Heart right ventricle (tissue), 16 donors: ENCODE measurements at regions not wholly inside any gene's neighbourhood (a gene's known extent, or its start where the extent isn't known, plus 50 kb on each side); places are given as distances from the start of the nearest gene placed in this dataset.

Source experiments
- ATAC-seq, 8 donors: fragments of 200-7000 bp; cut with Tn5 transposase; one replicate each; pipeline ENCODE4 v1.9.1; 2020; ENCODE audit warnings: mild to moderate bottlenecking in 8 of 8, moderate library complexity in 8 of 8, moderate number of reproducible peaks in 1 of 8
- DNase-seq, 2 donors: peaks; one replicate each; pipeline ENCODE4 v3.0.0-alpha.2; 2020
- H3K27ac ChIP-seq, 10 donors: fragments of 200-600 bp; sonication (generic) in 2 of 10; one replicate each; pipeline versions ENCODE4 v1.5.0 to v1.8.0; 2020 to 2022; ENCODE audit warnings: mild to moderate bottlenecking in 3 of 10
- H3K27me3 ChIP-seq, 7 donors: fragments of 200-600 bp; one replicate each; pipeline ENCODE4 v1.8.0; 2021 to 2022; ENCODE audit warnings: mild to moderate bottlenecking in 2 of 7
- H3K36me3 ChIP-seq, 9 donors: fragments of 200-600 bp; sonication (generic) in 1 of 9; one replicate each; pipeline versions ENCODE4 v1.5.0 to v1.8.0; 2020 to 2022; ENCODE audit warnings: mild to moderate bottlenecking in 2 of 9
- H3K4me1 ChIP-seq, 9 donors: fragments of 200-600 bp; sonication (generic) in 1 of 9; one replicate each; pipeline versions ENCODE4 v1.5.0 to v1.8.0; 2020 to 2022; ENCODE audit warnings: mild to moderate bottlenecking in 4 of 9
- H3K4me3 ChIP-seq, 10 donors: fragments of 200-600 bp; sonication (generic) in 2 of 10; one replicate each; pipeline versions ENCODE4 v1.5.0 to v1.8.0; 2020 to 2022; ENCODE audit warnings: mild to moderate bottlenecking in 7 of 10, moderate library complexity in 2 of 10
- H3K9me3 ChIP-seq, 11 donors: fragments of 200-600 bp in 10 of 11; sonication (generic) in 2 of 11; one replicate each; pipeline versions ENCODE4 v1.5.0 to v1.8.0; 2013 to 2022; ENCODE audit warnings: mild to moderate bottlenecking in 2 of 11, control low read depth in 1 of 11, moderate library complexity in 1 of 11
- CTCF ChIP-seq, 9 donors: fragments of 200-600 bp; sonication (generic) in 2 of 9; IDR thresholded peaks; one replicate each; pipeline versions ENCODE4 v1.5.0 to v1.8.0; 2021 to 2022; ENCODE audit warnings: antibody characterized with exemption in 9 of 9, mild to moderate bottlenecking in 5 of 9, moderate library complexity in 1 of 9
- WGBS, 2 donors: extraction: QIAGEN DNeasy Blood & Tissue Kit; methylation state at CpG; one replicate each; pipeline ENCODE4 v1.1.7; 2013; ENCODE audit warnings: inconsistent platforms in 1 of 2; 5-methylcytosine and 5-hydroxymethylcytosine counted together
- intact Hi-C, 10 donors: fragments of 100-400 bp; cut with DNase I; formaldehyde crosslinking; loops; one replicate each; pipeline versions ENCODE4 v1.11.1 to v1.14.2; 2022
- donor health status: Arrhythmogenic right ventricular cardiomyopathy.
- donor health status: ischemic (EF 13 %, LVEDD 7.1; RV severe dilation, severe dysfunction).
- donor health status: healthy with polysubstance abuse.
- donor health status: DM: no; HTN: yes; CAD: no.
- donor health status: DM: no; HTN: no; CAD: no.
- donor health status: ischemic (EF 25% LVEDD 6.9; RV normal size, moderate dysfunction).
- donor health status: ischemic (EF 25% LVEDD 5.7; RV mildly dilated, moderate dysfunction).
- donor health status: healthy.
- donor health status: DM: yes; HTN: yes; CAD: no.
- donor health status: Ischemic cardiomyopathy.
- donor health status: ischemic (EF 35%, LVEDD 5.7; RV mildly dilated, moderate dysfunction).
- donor health status: nonischemic (EF 11% LVEDD 7.7; RV severe dilation, severe dysfunction).
- donor health status: DM: yes; HTN: yes; CAD: no.
- donor health status: PGD.
- donor health status: ischemic (EF 29% LVEDD 5.4; RV normal size, mild dysfunction).
- donor health status: nonischemic (EF 23%, LVEDD 6.1; RV moderate dilation, normal function).

- DNase-seq (no peak), ATAC-seq (no peak)
- WGBS, 2 donors: 80 to 83% methylated on average over 7 of the region's 7 CpGs
- Histone ChIP-seq H3K9me3 (peaks cover 0 to 4% (median 0%) of the 10 kb centered on the region in 11 donors), H3K27me3 (no peaks in the 10 kb centered on the region), H3K4me1 (no peaks in the 10 kb centered on the region), H3K4me3 (no peak overlapping the region), H3K27ac (no peak overlapping the region), H3K36me3 (no peaks in the 10 kb centered on the region)
- intact Hi-C loops: no loop called here
- no peak for TF ChIP-seq CTCF (IDR thresholded peaks at IDR 0.05)
Measured at GRCh38 chr2:7976206-7976605, 705.6 kb upstream of the ID2 start.

DNA sequence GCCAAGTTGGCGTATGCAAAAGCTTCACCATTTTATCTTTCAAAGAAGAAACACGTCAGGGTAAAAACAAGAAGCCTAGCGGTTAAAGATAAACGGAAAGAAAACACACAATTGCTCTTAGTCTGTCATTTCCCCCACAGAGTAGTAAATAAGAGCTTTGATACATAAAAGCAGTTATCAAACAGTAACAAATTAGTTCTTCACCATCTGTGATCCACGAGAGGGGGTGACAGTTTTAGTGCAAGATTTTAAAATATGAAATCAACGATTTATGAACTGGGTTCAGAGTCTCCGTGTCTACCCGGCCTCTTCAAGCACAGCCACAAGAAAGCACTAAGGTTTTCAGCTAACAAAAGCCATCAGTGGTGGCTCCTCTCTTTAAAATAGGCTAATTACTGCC is 703.9 kb upstream of the ID2 start:
- Histone ChIP-seq H3K4me3 (no peak overlapping the region), H3K9me3 (peaks cover 0 to 14% (median 0%) of the 10 kb centered on the region in 11 donors), H3K4me1 (no peaks in the 10 kb centered on the region), H3K27me3 (no peaks in the 10 kb centered on the region), H3K27ac (no peak overlapping the region), H3K36me3 (no peaks in the 10 kb centered on the region)
- intact Hi-C loops: no loop called here
- WGBS, 2 donors: 72 to 78% methylated on average over 8 of the region's 8 CpGs
- DNase-seq (no peak), ATAC-seq (no peak)
- TF ChIP-seq CTCF (IDR thresholded peaks at IDR 0.05): no peak

GRCh38 chr2:7982054-7982453 is 699.8 kb upstream of the ID2 start:
- no peak for TF ChIP-seq CTCF (IDR thresholded peaks at IDR 0.05)
- no peaks in the 10 kb centered on the region for H3K36me3 ChIP-seq
- intact Hi-C loops: no loop called here
- WGBS, 2 donors: 92 to 100% methylated on average over 1 of the region's 1 CpG
- no peak for DNase-seq
- H3K4me1 ChIP-seq: no peaks in the 10 kb centered on the region
- H3K27ac ChIP-seq: no peak overlapping the region
- H3K9me3 ChIP-seq: peaks cover 0 to 14% (median 0%) of the 10 kb centered on the region in 11 donors
- ATAC-seq: no peak
- H3K27me3 ChIP-seq: no peaks in the 10 kb centered on the region
- no peak overlapping the region for H3K4me3 ChIP-seq

DNA sequence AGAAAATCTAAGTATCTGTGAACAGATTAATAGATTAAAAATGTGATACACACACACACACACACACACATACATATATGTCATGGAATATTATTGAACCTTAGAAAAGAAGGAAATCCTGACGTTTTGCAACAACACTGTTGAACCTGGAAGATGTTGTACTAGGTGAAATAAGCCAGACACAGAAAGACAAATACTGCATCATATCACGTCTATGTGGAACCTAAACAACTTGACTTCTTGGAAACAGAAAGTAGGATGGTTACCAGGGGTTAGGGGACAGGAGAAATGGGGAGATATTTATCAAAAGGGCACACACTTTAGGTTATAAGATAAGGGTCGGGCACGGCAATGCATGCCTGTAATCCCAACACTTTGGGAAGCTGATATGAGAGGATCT is 698.4 kb upstream of the ID2 start:
- no peak for TF ChIP-seq CTCF (IDR thresholded peaks at IDR 0.05)
- intact Hi-C loops: no loop called here
- Histone ChIP-seq H3K27me3 (no peaks in the 10 kb centered on the region), H3K9me3 (peaks cover 0 to 14% (median 0%) of the 10 kb centered on the region in 11 donors), H3K4me1 (no peaks in the 10 kb centered on the region), H3K4me3 (no peak overlapping the region), H3K36me3 (no peaks in the 10 kb centered on the region), H3K27ac (no peak overlapping the region)
- ATAC-seq: no peak
- no peak for DNase-seq
- 60% methylated on average over 4 of the region's 4 CpGs for WGBS, 2 donors

DNA sequence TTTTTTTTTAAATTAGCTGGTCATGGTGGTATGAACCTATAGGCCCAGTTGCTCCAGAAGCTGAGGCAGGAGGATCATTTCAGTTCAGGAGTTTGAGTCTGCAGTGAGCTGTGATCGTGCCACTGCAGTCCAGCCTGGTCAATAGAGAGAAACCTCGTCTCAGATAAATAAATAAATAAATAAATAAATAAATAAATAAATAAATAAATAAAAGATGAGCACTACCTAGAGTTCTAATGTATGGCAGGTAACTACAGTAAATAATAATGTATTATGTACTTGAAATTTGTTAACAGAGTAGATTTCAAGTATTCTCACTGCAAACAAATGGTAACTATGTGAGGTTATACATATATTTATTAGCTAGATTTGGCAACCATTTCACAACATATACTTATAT is 697.9 kb upstream of the ID2 start:
- peaks cover 0 to 14% (median 0%) of the 10 kb centered on the region in 11 donors for H3K9me3 ChIP-seq
- no peak for TF ChIP-seq CTCF (IDR thresholded peaks at IDR 0.05)
- no peak overlapping the region for H3K4me3 ChIP-seq
- DNase-seq: no peak
- no peak overlapping the region for H3K27ac ChIP-seq
- 99 to 100% methylated on average over 2 of the region's 2 CpGs for WGBS, 2 donors
- no peaks in the 10 kb centered on the region for H3K36me3 ChIP-seq
- intact Hi-C loops: no loop called here
- H3K27me3 ChIP-seq: no peaks in the 10 kb centered on the region
- no peak for ATAC-seq
- H3K4me1 ChIP-seq: no peaks in the 10 kb centered on the region
